ENCODE measurements at regions not wholly inside any gene's neighbourhood (a gene's known extent, or its start where the extent isn't known, plus 50 kb on each side); places are given as distances from the start of the nearest gene placed in this dataset.

GRCh38 chr12:77232045-77232444 is 166.7 kb upstream of the E2F7 start:
- ChIA-PET CTCF (interaction anchor here (0.6 kb wide), 2 partner anchors 21 to 46 kb away, joined by 3 read pairs; no protein-coding TSS in a partner anchor), POLR2A (no interaction called here)
- TF ChIP-seq ZNF398 (tag by site-specific recombination; IDR thresholded peaks at IDR 0.05) (no peak), ZNF18 (tag by site-specific recombination; IDR thresholded peaks at IDR 0.05) (no peak), OSR2 (tag by site-specific recombination; IDR thresholded peaks at IDR 0.05) (no peak), ZBTB1 (tag by site-specific recombination; IDR thresholded peaks at IDR 0.05) (no peak), SP3 (tag by site-specific recombination; IDR thresholded peaks at IDR 0.05) (no peak), PRDM10 (tag by site-specific recombination; IDR thresholded peaks at IDR 0.05) (peak; percentile 72)
- Histone ChIP-seq H3K9me3 (ENCODE audit: control insufficient read depth, insufficient read depth, low read depth, low read length) (no peaks in the 10 kb centered on the region), H3K4me1 (ENCODE audit: control insufficient read depth, insufficient read depth, low read length) (peaks cover 19% of the 10 kb centered on the region), H3K4me3 (ENCODE audit: low read depth, low read length) (no peak overlapping the region), H3K27ac (ENCODE audit: extremely low read depth, low read depth, low read length) (no peak overlapping the region), H3K36me3 (ENCODE audit: control insufficient read depth in 2 of 2, insufficient read depth in 1 of 2, low read length in 2 of 2) (no peaks in the 10 kb centered on the region)

GRCh38 chr12:77231501-77231918 is 166.1 kb upstream of the E2F7 start:
- Histone ChIP-seq H3K36me3 (ENCODE audit: control insufficient read depth in 2 of 2, insufficient read depth in 1 of 2, low read length in 2 of 2) (no peaks in the 10 kb centered on the region), H3K4me1 (ENCODE audit: control insufficient read depth, insufficient read depth, low read length) (peaks cover 19% of the 10 kb centered on the region), H3K27ac (ENCODE audit: extremely low read depth, low read depth, low read length) (no peak overlapping the region), H3K9me3 (ENCODE audit: control insufficient read depth, insufficient read depth, low read depth, low read length) (no peaks in the 10 kb centered on the region), H3K4me3 (ENCODE audit: low read depth, low read length) (no peak overlapping the region)
- ChIA-PET CTCF (interaction anchor here (0.6 kb wide), 1 partner anchor 46 kb away, joined by 3 read pairs; no protein-coding TSS in a partner anchor), POLR2A (no interaction called here)
- TF ChIP-seq GLI2 (tag by site-specific recombination; IDR thresholded peaks at IDR 0.05; ENCODE audit: borderline replicate concordance, low read depth) (no peak), GLIS1 (tag by site-specific recombination; IDR thresholded peaks at IDR 0.05) (no peak), BCL11A (tag by site-specific recombination; IDR thresholded peaks at IDR 0.05; ENCODE audit: low read depth) (no peak), ZNF701 (tag by site-specific recombination; IDR thresholded peaks at IDR 0.05) (no peak), PBX3 (CRISPR knock-in tag; IDR thresholded peaks at IDR 0.05) (no peak), ZNF843 (tag by site-specific recombination; IDR thresholded peaks at IDR 0.05) (no peak), ZNF664 (tag by site-specific recombination; IDR thresholded peaks at IDR 0.05) (no peak), ZNF280C (tag by site-specific recombination; IDR thresholded peaks at IDR 0.05) (no peak), ZNF837 (tag by site-specific recombination; IDR thresholded peaks at IDR 0.05) (no peak), ZNF214 (tag by site-specific recombination; IDR thresholded peaks at IDR 0.05; ENCODE audit: borderline replicate concordance) (no peak), ZNF433 (tag by site-specific recombination; IDR thresholded peaks at IDR 0.05; ENCODE audit: low read depth) (no peak), SP3 (tag by site-specific recombination; IDR thresholded peaks at IDR 0.05) (no peak), TRIM28 (IDR thresholded peaks at IDR 0.05; ENCODE audit: borderline replicate concordance, low read length) (no peak), ZNF510 (tag by site-specific recombination; IDR thresholded peaks at IDR 0.05; ENCODE audit: insufficient replicate concordance) (no peak)

Measured in HEK293 (cell line).